HG02943 (cell line): ENCODE measurements at regions not wholly inside any gene's neighbourhood (a gene's known extent, or its start where the extent isn't known, plus 50 kb on each side); places are given as distances from the start of the nearest gene placed in this dataset.

Experiments
- ATAC-seq: cut with Tn5 transposase; IDR thresholded peaks from one replicate; pipeline ENCODE4 v1.9.1; 2021; ENCODE audit warnings: mild to moderate bottlenecking, low read depth, moderate library complexity; ENCODE audit not compliant: unreplicated experiment

DNA sequence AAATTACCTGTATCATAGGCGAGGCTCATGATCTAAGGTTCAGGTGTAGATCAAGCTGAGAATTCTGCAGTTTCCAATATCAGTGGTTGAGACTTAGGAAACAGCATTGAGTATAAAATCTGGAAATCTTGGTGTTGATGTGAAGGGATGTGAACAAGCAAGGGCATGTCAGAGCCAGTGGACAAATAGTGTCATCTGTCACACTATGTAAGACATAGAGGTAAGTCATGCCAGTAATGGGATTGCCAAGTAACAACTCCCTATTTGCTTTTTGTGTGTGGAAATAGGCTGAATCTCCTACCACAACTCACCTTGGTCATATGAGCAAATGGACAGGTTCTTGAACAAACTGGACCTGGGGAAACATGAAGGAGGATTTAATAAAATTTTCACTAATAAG lies 334.5 kb upstream of the EMCN start:
- ATAC-seq: no peak

DNA sequence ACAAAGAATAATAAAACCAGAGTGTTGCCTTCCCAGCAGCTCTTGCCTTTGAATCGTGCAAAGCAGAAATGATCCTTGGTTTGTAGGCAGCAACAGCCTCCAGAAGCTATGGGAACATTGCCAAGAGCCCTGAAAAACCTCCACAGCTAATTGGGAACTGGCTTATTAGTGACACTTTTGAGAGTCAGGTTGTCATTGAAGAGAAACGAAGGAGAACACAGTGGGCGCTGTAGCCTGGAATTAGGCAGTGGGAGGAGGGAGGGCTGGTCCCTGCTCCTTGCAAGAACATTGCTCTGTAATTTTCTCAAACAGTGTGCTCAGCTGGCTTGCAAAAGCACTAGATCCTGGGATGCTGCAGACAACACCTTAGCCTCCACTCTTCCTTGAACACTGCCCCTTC lies 331.5 kb upstream of the EMCN start:
- ATAC-seq: no peak

DNA sequence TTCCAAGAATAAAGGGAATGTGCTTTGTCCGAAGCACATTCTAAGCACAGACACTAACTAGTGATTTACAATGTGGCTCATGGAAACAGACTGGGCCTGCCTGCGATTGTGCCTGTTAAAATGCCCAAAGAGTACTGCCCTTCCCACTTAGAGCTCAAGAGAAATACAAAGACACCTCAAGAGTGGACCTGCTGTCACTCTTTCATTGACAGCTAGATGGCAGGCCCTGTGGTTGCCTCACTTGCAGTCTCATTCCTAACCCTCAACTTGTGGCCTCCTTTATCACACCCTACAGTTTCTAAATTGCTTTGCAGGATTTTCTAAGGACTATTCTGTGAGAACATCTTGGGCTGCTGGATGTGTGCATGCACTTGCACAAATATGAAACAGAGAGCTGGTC lies 331.0 kb upstream of the EMCN start:
- ATAC-seq: peak; percentile 83

DNA sequence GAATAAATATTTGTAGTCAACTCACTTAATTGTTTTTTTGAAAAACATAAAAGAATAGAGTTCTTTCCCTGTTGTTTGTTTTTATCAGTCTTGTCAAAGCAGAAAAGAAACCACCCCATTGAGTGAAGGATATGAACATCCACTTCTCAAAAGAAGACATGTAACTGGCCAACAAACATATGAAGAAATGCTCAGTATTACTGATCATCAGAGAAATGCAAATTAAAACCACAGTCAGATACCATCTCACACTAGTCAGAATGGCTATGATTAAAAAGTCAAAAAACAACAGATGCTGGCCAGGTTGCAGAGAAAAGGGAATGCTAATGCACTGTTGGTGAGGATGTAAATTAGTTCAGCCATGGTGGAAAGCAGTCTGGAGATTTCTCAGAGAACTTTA lies 326.1 kb upstream of the EMCN start:
- ATAC-seq: no peak

DNA sequence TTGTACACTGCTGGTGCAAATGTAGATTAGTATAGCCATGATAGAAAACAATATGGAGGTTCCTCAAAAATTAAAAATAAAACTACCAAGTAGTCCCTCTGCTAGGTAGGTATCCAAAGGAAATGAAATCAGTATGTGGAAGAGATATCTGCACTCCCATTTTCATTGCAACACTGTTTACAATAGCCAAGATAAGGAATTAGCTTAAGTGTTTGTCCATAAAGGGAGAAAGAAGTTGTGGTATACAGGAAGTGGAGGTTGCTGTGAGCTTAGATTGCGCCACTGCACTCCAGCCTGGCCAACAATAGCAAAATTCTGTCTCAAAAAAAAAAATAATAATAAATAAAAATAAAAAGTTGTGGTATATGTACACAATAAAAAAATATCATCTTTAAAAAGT lies 325.0 kb upstream of the EMCN start:
- no peak for ATAC-seq

DNA sequence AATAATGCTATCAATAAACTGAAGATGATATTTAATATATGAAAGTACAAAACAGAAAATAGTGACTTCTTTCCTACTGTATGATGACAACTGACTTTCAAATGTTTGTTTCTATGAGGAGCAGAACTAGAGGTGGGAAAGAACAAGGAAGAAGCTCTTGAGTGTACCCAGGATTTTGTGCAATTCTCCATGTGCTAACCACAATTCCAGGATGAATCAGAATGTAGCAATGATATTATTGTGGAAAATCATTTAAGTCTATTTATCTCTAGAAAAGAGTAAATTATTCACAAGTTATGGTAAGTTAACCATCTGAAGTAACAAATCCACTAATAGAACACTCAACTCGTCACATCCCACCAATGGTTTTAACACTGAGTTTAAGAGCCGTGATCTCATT lies 324.1 kb upstream of the EMCN start:
- no peak for ATAC-seq

DNA sequence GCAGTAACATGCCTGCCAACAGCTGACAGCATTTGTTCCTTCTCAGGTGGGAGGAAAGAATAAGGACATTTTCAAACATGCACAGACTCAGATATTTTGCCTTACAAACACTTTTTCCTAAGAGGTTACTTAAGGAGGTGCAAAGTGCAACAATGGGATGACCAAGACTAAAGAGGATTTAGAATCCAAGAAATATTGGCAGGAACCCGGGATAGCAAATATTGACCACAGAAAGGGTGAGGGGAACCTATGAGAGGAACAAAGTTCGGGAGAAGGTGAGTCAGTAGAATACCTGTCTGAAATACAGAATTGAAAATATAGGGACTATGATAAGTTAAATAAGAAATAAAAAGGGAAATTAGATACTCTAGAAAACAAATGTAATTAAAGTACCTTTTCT lies 321.9 kb upstream of the EMCN start:
- no peak for ATAC-seq

DNA sequence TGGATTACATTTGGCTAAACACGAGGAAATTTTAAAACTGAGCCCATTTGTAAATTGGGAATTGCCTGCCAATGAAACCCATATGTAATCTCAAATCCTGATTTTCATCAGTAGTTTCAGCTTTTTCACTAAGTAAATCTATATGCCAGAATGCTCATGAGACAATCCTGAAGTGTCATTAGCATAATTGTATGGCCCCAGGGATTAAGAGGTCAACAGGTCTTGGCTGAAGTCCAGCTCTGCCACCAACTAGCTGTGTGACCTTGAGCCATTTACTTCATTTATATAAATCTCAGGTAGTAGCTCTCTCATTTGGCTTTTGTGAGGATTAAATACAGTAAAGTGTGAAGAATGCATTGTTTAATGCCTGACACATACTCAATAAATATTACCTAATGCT lies 320.5 kb upstream of the EMCN start:
- no peak for ATAC-seq

DNA sequence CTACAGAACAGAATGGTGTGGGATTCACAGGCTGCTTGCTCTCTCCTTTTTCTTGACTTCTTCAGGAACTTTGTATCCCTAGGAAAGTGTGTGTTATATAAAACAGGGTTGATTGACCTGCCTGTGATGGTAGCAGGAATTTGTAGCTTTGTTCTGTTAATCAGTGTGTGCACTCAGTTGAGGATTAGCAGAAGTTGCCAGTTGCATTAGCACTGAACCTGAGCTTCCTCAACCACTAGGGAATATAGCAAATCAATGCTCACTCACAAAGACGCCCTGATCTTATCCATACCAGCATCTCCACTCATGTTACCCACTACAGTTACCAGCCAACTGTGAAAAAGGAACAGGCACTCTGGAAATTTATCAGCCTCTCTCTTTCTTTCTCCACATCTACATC lies 319.1 kb upstream of the EMCN start:
- ATAC-seq: no peak

DNA sequence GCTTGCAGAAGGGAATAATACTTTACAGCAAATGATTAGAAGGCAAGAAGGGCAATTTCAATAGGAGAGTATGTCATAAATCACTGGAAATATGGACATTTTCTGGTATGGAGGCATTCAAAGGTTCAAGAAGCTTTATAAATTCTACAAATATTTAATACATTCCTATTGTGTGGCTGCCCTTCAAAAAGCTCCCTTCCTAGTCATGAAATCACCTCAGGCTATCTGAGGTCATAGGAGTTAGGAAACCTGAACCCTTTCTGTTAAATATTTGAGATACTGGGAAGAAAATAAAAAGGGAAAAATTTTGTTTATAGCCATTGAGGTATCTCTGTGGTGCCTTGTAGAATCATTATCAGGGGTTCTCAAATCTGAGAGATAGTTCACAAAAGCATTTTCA lies 316.8 kb upstream of the EMCN start:
- ATAC-seq: no peak

DNA sequence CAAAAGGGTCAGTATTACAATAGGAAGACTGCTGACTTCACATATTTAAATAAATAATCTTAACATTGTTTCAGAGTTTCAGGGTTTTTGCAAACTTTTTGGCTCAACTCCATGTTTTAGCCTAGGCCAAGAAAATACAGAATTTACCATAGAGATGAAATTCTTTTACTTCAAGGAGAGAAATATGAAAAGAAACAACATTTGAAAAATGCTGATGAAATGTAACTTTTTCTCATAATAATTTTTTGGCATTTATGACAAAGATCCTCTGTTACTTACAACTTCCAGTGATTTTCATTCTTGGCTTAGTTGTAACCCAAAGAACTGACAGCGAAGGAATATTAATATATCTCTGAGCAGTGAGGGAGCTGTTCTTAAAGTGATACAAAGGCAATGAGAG lies 316.1 kb upstream of the EMCN start:
- ATAC-seq: no peak

DNA sequence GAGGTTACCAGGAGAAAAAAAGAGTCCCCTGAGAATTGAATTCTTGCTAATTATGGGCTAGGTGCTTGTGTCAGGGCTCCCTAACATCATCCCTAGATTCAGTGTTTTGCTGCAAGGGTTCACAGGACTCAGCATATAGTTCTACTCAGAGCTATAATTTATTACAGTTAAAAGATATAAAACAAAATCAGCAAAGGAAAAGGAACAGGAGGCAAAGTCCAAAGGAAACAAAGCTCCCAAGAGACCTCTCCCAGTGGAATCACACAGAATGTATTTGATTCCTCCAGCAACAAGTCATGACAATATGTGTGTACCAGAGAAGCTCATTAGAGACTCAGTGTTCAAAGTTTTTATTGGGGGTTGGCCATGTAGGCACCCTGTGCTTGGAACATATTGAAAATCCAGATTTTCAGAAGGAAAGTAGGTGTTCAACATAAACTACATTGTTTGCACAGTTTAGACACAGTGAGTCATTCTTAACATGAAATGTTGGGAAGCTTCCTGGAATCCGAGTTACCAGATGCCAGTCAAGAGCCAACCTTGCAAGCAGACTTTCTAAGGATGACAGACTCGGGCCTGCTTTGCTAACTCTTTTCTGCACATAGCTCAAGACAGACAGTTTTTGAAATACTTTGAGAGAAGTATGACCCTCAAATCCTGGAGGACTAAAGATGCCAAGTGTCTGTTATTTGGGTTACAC lies 311.3 kb upstream of the EMCN start:
- ATAC-seq: no peak

DNA sequence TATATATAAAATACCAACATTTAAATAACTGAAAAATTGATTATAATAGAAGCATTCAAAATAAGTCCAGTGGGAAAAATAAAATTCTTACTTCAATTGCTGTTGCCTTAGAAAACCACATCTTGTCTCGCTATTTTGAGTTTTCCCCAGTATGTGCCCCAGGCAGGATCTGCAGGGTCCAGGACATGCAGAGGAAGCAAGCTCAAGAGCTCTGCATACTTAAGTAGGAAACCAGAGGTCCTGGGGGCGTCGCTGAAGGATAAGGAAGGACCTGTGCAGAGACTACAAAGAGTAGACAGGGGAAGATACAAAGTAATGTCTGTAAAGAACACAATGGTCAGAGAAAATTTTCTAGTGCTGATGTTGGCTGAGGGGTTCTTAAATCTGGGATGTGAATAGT lies 310.5 kb upstream of the EMCN start:
- ATAC-seq: no peak

DNA sequence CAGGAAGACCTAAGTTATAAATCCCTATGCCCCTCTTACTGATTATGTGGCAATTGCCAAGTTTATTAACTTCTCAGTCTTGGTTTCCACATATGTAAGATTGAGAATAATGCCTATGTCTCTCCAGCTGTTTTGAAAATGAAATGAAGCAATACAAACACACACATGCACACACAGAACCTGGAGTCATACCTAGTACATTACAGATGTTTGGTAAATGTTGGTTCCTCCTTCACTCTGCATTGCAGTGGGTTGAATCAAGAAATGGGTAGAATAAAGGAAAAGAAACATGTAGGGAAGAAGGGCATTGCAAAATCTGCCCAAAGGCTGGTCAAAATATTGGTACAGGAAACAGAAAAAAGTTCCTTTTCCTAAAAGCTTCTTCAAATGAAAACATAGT lies 309.9 kb upstream of the EMCN start:
- no peak for ATAC-seq

DNA sequence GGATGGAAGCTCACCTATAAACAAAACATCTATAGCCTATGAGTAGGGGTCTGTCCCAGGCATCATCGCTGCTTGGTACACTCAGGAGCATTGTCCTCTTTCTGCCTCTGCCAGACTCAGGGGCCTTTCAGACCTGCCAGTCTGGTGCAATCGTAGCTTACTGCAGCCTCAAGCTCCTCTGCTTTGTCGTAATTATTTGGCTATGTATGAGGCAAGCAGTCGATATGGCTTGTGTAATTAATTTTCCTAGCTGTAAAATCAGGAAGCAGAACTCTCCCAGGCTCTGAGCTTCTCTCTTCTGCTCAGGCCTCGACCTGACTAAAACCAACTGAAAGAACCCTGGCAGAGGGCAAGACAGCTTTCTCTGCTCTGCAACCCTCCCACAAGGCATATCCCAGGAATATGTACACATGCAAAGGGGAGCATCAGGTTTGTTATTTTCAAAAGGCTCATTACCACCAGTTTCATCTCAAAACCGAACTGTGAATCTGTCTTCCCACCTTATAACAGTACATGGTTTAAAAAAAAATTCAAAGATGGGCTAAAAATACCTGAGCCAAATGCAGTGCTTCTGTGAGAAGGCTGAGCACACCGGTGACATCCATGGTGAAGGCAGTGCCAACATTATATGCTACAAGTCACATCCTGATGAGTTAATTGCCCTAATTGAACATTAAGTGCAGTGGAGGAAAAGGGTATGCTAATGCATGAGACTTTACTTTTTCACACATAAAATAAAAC lies 309.2 kb upstream of the EMCN start:
- ATAC-seq: no peak

DNA sequence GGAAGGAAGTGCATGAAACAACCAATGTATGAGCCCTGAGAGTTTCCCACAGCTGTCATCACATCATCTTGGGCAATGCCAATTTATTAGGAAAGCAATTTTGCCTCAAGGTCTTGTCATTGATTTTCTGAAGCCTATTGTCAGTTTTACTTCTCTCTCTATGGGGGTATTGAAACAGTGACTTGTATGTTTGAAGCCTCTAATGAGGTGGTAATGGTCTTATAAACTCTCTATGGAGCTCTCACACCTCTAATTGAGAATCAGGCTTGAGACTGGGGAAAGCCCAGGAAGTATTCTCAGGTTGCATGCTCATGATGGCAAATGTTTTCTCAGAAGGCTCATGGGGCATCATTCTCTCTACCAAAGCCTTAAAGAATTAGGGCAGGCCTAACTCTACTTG lies 308.2 kb upstream of the EMCN start:
- ATAC-seq: no peak

DNA sequence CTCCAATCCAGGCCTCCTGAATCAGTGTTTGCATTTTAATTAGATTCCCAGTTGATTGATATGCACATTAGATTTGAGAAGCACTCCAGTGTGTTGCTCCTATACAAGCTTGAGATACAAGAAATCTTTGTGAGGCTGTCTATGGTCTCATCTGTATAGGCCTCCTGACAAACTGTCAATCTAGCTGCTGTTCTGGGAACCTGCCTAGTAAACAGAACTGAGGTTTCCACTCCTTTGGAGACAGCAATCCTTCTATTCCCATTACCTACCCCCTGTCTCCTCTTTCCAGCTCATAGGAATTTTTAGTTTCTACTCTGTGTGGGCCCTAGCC lies 306.1 kb upstream of the EMCN start:
- no peak for ATAC-seq

DNA sequence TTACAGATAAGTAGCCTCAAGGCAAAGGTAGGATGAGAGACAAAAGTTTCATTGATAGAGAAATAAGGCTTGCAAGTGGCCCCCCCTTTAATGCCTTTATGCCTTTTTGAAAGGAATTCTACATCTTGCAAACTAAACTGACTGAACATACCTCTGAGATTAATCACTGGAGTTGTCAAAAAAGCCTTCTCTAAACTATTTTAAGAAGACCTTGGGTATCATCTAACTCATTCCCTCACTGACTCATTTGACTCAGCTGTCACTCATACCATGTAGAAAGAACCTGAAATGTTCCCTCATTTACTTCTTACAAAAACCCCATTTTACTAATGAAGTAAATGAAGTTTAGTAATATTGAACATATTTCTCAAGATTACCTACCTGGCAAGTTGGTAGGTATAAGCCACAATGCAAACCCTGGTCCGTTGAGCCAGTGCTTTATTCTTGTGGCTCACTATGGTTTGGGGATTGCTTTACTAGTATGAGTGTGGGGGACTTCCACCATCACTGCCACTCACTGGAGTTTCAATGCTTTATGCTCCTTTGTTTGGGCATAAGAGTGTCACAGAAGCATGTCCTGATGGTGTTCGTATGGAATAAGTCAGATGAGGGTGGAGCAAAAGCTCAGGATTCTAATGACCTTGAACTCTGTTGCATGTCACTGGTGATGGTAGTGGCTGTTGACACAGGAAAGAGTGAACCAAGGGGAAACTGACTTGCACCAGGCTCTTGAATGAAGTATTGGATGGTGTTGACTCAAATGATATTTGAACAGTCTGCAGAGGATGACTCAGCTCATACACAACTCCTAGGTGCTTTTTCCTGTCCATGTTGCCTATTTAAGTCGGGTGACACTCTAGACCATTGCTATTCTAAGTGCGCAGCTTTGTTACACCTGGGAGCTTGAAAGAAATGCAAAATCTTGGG lies 305.5 kb upstream of the EMCN start:
- ATAC-seq: peak; percentile 52

DNA sequence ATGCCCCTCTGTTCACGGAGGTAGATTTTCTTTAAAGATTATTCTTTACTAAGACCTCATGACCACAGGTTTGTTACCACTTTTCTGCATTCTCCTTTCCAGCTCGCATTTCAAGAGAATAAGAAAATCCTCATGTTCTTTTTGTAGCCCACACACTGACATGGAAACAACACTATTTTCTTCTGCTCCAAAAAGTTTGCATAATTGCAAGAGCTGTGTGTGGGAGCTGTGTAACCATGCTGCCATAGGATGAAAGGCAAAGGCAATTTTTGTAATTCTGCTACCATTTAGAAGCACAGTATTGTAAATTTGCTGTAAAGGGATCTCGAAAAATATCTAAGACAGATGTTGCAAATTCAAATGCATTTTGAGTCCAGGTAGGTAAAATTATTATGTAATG lies 302.4 kb upstream of the EMCN start:
- ATAC-seq: no peak

DNA sequence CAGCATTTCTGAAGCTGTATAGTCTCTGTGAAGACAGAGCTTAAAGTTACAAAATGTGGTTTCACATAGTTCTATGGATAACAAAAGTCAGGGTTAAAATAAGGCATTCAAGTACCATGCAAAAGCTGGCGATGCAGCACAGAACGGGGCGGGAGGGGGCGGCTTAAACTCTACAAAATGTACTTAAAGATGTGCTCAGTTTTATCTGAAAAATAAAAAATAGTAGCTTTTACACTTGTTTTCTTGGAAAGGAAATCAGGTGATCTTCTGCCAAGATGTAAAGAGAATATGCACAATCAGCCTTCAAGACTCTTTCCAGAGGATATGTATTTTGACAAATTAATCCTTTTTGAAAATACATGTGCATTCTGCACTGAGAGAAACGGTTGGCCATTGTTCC lies 301.7 kb upstream of the EMCN start:
- ATAC-seq: no peak

DNA sequence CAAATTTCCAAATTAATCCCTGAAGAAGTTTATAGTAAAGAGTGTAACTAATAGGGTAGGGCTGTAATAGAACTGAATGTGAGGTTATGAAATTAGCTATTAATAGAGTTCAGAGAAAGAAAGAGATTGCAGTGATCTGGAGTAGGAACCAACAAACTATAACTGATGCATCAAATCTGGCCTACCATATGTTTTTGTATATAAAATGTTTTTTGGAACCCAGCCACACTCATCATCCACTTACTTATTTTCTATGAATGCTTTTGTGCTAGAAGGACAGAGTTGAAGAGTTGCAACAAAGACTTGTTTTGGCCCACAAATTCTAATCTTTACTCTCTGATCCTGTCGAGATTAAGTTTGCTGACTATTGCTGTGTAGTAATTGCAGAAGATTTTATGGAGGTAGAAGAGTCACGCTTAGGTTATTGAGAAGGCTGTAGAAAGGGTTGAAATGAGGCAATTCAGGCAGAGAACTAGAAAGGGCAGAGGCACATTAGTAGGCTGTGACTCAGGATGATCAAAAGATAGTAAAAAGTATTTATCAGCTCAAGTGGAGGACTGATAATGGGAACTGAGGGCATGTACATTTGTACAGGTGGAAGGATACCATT lies 298.7 kb upstream of the EMCN start:
- no peak for ATAC-seq
